Neural progenitor cell (in vitro differentiated cells): ENCODE measurements at regions not wholly inside any gene's neighbourhood (a gene's known extent, or its start where the extent isn't known, plus 50 kb on each side); places are given as distances from the start of the nearest gene placed in this dataset.

Experiments used
- DNase-seq: peaks from one replicate; pipeline ENCODE4 v3.0.0-alpha.2; 2016; ENCODE audit warnings: low spot score
- H2AFZ ChIP-seq: fragments of 200-600 bp; sonication (generic); replicated peaks from 2 replicates; pipeline ENCODE4 v1.6.1; 2016; ENCODE audit warnings: antibody characterized with exemption
- H3F3A ChIP-seq: fragments of 200-600 bp; sonication (generic); 2 replicates; pipeline ENCODE4 v1.6.1; 2016; ENCODE audit warnings: antibody characterized with exemption, low read depth
- H3K27ac ChIP-seq: fragments of 200-600 bp; sonication (generic); 2 replicates; pipeline ENCODE4 v1.5.1; 2016; ENCODE audit warnings: mild to moderate bottlenecking
- H3K27me3 ChIP-seq: fragments of 200-600 bp; sonication (generic); 2 replicates; pipeline ENCODE4 v1.6.1; 2016; ENCODE audit warnings: mild to moderate bottlenecking, moderate library complexity
- H3K36me3 ChIP-seq: fragments of 200-600 bp; sonication (generic); 2 replicates; pipeline ENCODE4 v1.5.1; 2016
- H3K4me1 ChIP-seq: fragments of 200-600 bp; sonication (generic); 2 replicates; pipeline ENCODE4 v1.6.1; 2016; ENCODE audit warnings: mixed run types
- H3K4me2 ChIP-seq: fragments of 200-600 bp; sonication (generic); 2 replicates; pipeline ENCODE4 v1.6.1; 2016
- H3K4me3 ChIP-seq: fragments of 200-600 bp; sonication (generic); 2 replicates; pipeline ENCODE4 v1.5.1; 2016
- H3K79me2 ChIP-seq: fragments of 200-600 bp; sonication (generic); 2 replicates; pipeline ENCODE4 v1.6.1; 2016; ENCODE audit warnings: low read depth
- H3K9ac ChIP-seq: fragments of 200-600 bp; sonication (generic); 2 replicates; pipeline ENCODE4 v1.6.1; 2016
- H3K9me3 ChIP-seq: fragments of 200-600 bp; sonication (generic); 2 replicates; pipeline ENCODE4 v1.5.1; 2016; ENCODE audit warnings: low read depth
- H4K20me1 ChIP-seq: fragments of 200-600 bp; sonication (generic); 2 replicates; pipeline ENCODE4 v1.6.1; 2016; ENCODE audit warnings: low read depth
- H3K27ac Mint-ChIP-seq: 3 replicates; pipeline ENCODE4 v1.8.0; 2021; ENCODE audit warnings: mixed read lengths
- H3K27me3 Mint-ChIP-seq: 2 replicates; pipeline ENCODE4 v1.8.0; 2022; ENCODE audit warnings: low read depth, mild to moderate bottlenecking, inconsistent platforms, moderate library complexity, mixed read lengths; ENCODE audit not compliant: insufficient read depth
- H3K36me3 Mint-ChIP-seq: 3 replicates; pipeline ENCODE4 v1.8.0; 2021; ENCODE audit warnings: mixed read lengths
- H3K4me1 Mint-ChIP-seq: 3 replicates; pipeline ENCODE4 v1.8.0; 2021; ENCODE audit warnings: mixed read lengths
- H3K4me3 Mint-ChIP-seq: 3 replicates; pipeline ENCODE4 v1.8.0; 2021; ENCODE audit warnings: mild to moderate bottlenecking, moderate library complexity, mixed read lengths
- H3K9me3 Mint-ChIP-seq: 3 replicates; pipeline ENCODE4 v1.8.0; 2020; ENCODE audit warnings: mixed read lengths
- CTCF ChIP-seq: fragments of 200-600 bp; sonication (generic); IDR thresholded peaks from 2 replicates; pipeline ENCODE4 v1.5.1; 2017; ENCODE audit warnings: antibody characterized with exemption, mild to moderate bottlenecking
- EZH2 ChIP-seq: fragments of 200-600 bp; sonication (generic); IDR thresholded peaks from 2 replicates; pipeline ENCODE4 v1.6.1; 2017; ENCODE audit warnings: antibody characterized with exemption, mild to moderate bottlenecking, moderate library complexity
- EZH2phosphoT487 ChIP-seq: fragments of 200-600 bp; sonication (generic); IDR thresholded peaks from 2 replicates; pipeline ENCODE4 v1.6.1; 2017; ENCODE audit warnings: antibody characterized with exemption

- no peak overlapping the region for H3K27ac ChIP-seq
- no peaks in the 10 kb centered on the region for H3K79me2 ChIP-seq
- H2AFZ ChIP-seq = no peak overlapping the region
- no peak for TF ChIP-seq CTCF
- TF ChIP-seq EZH2phosphoT487 = no peak
- TF ChIP-seq EZH2 = no peak
- H3K36me3 ChIP-seq = peaks cover 8% of the 10 kb centered on the region
- H3F3A ChIP-seq = no peaks in the 10 kb centered on the region
- no peaks in the 10 kb centered on the region for H3K4me1 ChIP-seq
- H3K4me3 ChIP-seq = no peak overlapping the region
- H3K27me3 ChIP-seq = no peaks in the 10 kb centered on the region
- H3K27ac Mint-ChIP-seq = no peak overlapping the region
- H3K9ac ChIP-seq = no peak overlapping the region
- no peak overlapping the region for H3K4me2 ChIP-seq
- no peaks in the 10 kb centered on the region for H3K27me3 Mint-ChIP-seq
- no peaks in the 10 kb centered on the region for H3K4me1 Mint-ChIP-seq
- DNase-seq = no peak
- H3K4me3 Mint-ChIP-seq = no peak overlapping the region
- H4K20me1 ChIP-seq = no peaks in the 10 kb centered on the region
- H3K9me3 ChIP-seq = no peaks in the 10 kb centered on the region
- peaks cover 2% of the 10 kb centered on the region for H3K9me3 Mint-ChIP-seq
- H3K36me3 Mint-ChIP-seq = no peaks in the 10 kb centered on the region
Observed at GRCh38 chr6:66861007-66861541, 1154.0 kb upstream of the EYS start.

GRCh38 chr6:66860328-66860727 is 1153.3 kb upstream of the EYS start:
- H3K4me2 ChIP-seq = no peak overlapping the region
- Mint-ChIP-seq H3K36me3 (no peaks in the 10 kb centered on the region), H3K4me1 (no peaks in the 10 kb centered on the region), H3K27ac (no peak overlapping the region), H3K9me3 (peaks cover 2% of the 10 kb centered on the region), H3K27me3 (no peaks in the 10 kb centered on the region), H3K4me3 (no peak overlapping the region)
- no peaks in the 10 kb centered on the region for H3F3A ChIP-seq
- H4K20me1 ChIP-seq = no peaks in the 10 kb centered on the region
- no peaks in the 10 kb centered on the region for H3K79me2 ChIP-seq
- peaks cover 8% of the 10 kb centered on the region for H3K36me3 ChIP-seq
- no peak overlapping the region for H3K27ac ChIP-seq
- no peaks in the 10 kb centered on the region for H3K27me3 ChIP-seq
- TF ChIP-seq EZH2phosphoT487 = no peak
- no peaks in the 10 kb centered on the region for H3K4me1 ChIP-seq
- no peak overlapping the region for H3K4me3 ChIP-seq
- no peak for DNase-seq
- no peak overlapping the region for H2AFZ ChIP-seq
- no peak overlapping the region for H3K9ac ChIP-seq
- no peaks in the 10 kb centered on the region for H3K9me3 ChIP-seq

- TF ChIP-seq EZH2 (no peak), CTCF (no peak), EZH2phosphoT487 (no peak)
- no peaks in the 10 kb centered on the region for H3K9me3 ChIP-seq
- H3K4me2 ChIP-seq = no peak overlapping the region
- H3K36me3 ChIP-seq = no peaks in the 10 kb centered on the region
- DNase-seq = no peak
- no peaks in the 10 kb centered on the region for H4K20me1 ChIP-seq
- H3K79me2 ChIP-seq = no peaks in the 10 kb centered on the region
- H3K4me3 Mint-ChIP-seq = no peak overlapping the region
- no peak overlapping the region for H3K27ac Mint-ChIP-seq
- no peaks in the 10 kb centered on the region for H3K27me3 Mint-ChIP-seq
- H3F3A ChIP-seq = no peaks in the 10 kb centered on the region
- H2AFZ ChIP-seq = no peak overlapping the region
- H3K4me3 ChIP-seq = no peak overlapping the region
- H3K27me3 ChIP-seq = no peaks in the 10 kb centered on the region
- H3K4me1 ChIP-seq = no peaks in the 10 kb centered on the region
- H3K9ac ChIP-seq = no peak overlapping the region
- no peak overlapping the region for H3K27ac ChIP-seq
- no peaks in the 10 kb centered on the region for H3K36me3 Mint-ChIP-seq
- no peaks in the 10 kb centered on the region for H3K9me3 Mint-ChIP-seq
- no peaks in the 10 kb centered on the region for H3K4me1 Mint-ChIP-seq
Observed at GRCh38 chr6:66858196-66858595, 1151.2 kb upstream of the EYS start.

GRCh38 chr6:66854014-66854413 is 1147.0 kb upstream of the EYS start:
- no peaks in the 10 kb centered on the region for H3K27me3 ChIP-seq
- DNase-seq = no peak
- H2AFZ ChIP-seq = no peak overlapping the region
- H3K27ac Mint-ChIP-seq = no peak overlapping the region
- H3K4me2 ChIP-seq = no peak overlapping the region
- H3K4me3 ChIP-seq = no peak overlapping the region
- no peak overlapping the region for H3K9ac ChIP-seq
- H3K4me1 ChIP-seq = no peaks in the 10 kb centered on the region
- H3K79me2 ChIP-seq = no peaks in the 10 kb centered on the region
- H4K20me1 ChIP-seq = no peaks in the 10 kb centered on the region
- H3K27me3 Mint-ChIP-seq = no peaks in the 10 kb centered on the region
- H3F3A ChIP-seq = no peaks in the 10 kb centered on the region
- no peak overlapping the region for H3K27ac ChIP-seq
- no peak overlapping the region for H3K4me3 Mint-ChIP-seq
- no peaks in the 10 kb centered on the region for H3K9me3 Mint-ChIP-seq
- H3K4me1 Mint-ChIP-seq = peaks cover 8% of the 10 kb centered on the region
- H3K36me3 ChIP-seq = no peaks in the 10 kb centered on the region
- no peaks in the 10 kb centered on the region for H3K9me3 ChIP-seq
- H3K36me3 Mint-ChIP-seq = no peaks in the 10 kb centered on the region
- no peak for TF ChIP-seq EZH2phosphoT487
